GM12891 (cell line): ENCODE measurements at regions not wholly inside any gene's neighbourhood (a gene's known extent, or its start where the extent isn't known, plus 50 kb on each side); places are given as distances from the start of the nearest gene placed in this dataset.

ENCODE experiments used
- PAX5 ChIP-seq: IDR thresholded peaks from 2 replicates; pipeline ENCODE4 v1.6.1; 2011; ENCODE audit warnings: low read length, moderate library complexity, mild to moderate bottlenecking; ENCODE audit not compliant: insufficient read depth, severe bottlenecking
- POLR2A ChIP-seq: IDR thresholded peaks from 2 replicates; pipeline ENCODE4 v1.6.1; 2011; ENCODE audit warnings: low read depth, low read length, control low read depth
- POLR2AphosphoS5 ChIP-seq: IDR thresholded peaks from 2 replicates; pipeline ENCODE4 v1.6.1; 2011; ENCODE audit warnings: low read depth, low read length, control low read depth
- POU2F2 ChIP-seq: IDR thresholded peaks from 2 replicates; pipeline ENCODE4 v1.6.1; 2011; ENCODE audit warnings: low read depth, mild to moderate bottlenecking, control low read depth, low read length, moderate library complexity
- SPI1 ChIP-seq: IDR thresholded peaks from 2 replicates; pipeline ENCODE4 v1.6.1; 2011; ENCODE audit warnings: low read depth, low read length, control low read depth
- TAF1 ChIP-seq: IDR thresholded peaks from 2 replicates; pipeline ENCODE4 v1.6.1; 2011; ENCODE audit warnings: low read depth, low read length, control low read depth

DNA sequence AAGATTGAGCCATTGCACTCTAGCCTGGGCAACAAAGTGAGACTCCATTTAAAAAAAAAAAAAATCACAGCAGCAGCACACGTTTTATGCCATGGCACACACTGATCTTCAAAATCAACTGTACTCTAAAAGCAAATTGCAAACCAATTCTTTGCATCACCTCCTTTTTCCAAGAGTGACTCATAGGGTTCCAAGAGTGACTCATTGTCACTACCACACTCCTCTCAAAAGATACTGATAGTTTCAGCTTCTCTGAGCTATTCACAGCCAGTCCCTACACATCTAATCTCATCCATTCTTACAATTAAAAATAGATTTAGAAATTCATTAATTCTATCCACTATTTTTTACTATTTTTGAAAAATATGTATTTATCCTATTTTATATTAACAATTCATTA lies 1494.9 kb upstream of the AGA start:
- TF ChIP-seq POLR2A (no peak), POLR2AphosphoS5 (no peak), TAF1 (no peak), SPI1 (no peak), POU2F2 (no peak), PAX5 (no peak)
